Body of pancreas (tissue), 4 donors: ENCODE measurements at regions not wholly inside any gene's neighbourhood (a gene's known extent, or its start where the extent isn't known, plus 50 kb on each side); places are given as distances from the start of the nearest gene placed in this dataset.

Experiments
- POLR2A ChIP-seq, 3 donors: fragments of 450-650 bp; IDR thresholded peaks; one replicate each; pipeline ENCODE4 v1.6.1; 2016; ENCODE audit warnings: antibody characterized with exemption in 3 of 3, mild to moderate bottlenecking in 2 of 3
- TF ChIP-seq, protein P1 (sequence below), 7 experiments: fragments of 450-650 bp in 4 of 7; fragments of 200-600 bp in 3 of 7; sonication (generic) in 3 of 7; IDR thresholded peaks; one replicate each; pipeline ENCODE4 v1.5.1; 2016 to 2019; ENCODE audit warnings: antibody characterized with exemption in 7 of 7

DNA sequence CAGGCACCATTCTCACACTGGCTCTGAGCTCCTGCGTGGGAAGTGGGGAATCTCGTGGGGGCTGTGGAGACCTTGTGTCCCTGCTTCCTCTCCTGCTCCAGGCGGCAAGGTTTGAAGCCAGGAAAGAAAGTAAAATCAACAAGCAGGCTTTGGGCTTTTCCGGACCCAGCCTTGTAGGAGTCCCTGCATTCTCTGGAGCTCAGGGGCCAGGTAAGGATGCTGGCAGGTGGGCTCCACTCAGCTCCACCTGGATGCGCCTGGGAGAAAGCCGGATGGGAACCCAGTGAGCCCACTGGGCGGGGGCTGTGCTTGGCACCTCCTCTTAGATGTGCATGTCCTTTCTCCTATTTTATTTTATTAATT lies 362.5 kb downstream of the SEC14L1 start:
- TF ChIP-seq, protein P1, sequence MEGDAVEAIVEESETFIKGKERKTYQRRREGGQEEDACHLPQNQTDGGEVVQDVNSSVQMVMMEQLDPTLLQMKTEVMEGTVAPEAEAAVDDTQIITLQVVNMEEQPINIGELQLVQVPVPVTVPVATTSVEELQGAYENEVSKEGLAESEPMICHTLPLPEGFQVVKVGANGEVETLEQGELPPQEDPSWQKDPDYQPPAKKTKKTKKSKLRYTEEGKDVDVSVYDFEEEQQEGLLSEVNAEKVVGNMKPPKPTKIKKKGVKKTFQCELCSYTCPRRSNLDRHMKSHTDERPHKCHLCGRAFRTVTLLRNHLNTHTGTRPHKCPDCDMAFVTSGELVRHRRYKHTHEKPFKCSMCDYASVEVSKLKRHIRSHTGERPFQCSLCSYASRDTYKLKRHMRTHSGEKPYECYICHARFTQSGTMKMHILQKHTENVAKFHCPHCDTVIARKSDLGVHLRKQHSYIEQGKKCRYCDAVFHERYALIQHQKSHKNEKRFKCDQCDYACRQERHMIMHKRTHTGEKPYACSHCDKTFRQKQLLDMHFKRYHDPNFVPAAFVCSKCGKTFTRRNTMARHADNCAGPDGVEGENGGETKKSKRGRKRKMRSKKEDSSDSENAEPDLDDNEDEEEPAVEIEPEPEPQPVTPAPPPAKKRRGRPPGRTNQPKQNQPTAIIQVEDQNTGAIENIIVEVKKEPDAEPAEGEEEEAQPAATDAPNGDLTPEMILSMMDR (IDR thresholded peaks at IDR 0.05): no peak
- no peak for TF ChIP-seq POLR2A (IDR thresholded peaks at IDR 0.05)
